GM21529 (cell line): ENCODE measurements at regions not wholly inside any gene's neighbourhood (a gene's known extent, or its start where the extent isn't known, plus 50 kb on each side); places are given as distances from the start of the nearest gene placed in this dataset.
"Not testable (repeated sequence)": the region's sequence is repeated elsewhere in the genome, so short reads cannot be mapped to it uniquely, and the experiment has no call there.

ENCODE experiments used
- ATAC-seq: cut with Tn5 transposase; IDR thresholded peaks from one replicate; pipeline ENCODE4 v1.9.1; 2021; ENCODE audit not compliant: unreplicated experiment

DNA sequence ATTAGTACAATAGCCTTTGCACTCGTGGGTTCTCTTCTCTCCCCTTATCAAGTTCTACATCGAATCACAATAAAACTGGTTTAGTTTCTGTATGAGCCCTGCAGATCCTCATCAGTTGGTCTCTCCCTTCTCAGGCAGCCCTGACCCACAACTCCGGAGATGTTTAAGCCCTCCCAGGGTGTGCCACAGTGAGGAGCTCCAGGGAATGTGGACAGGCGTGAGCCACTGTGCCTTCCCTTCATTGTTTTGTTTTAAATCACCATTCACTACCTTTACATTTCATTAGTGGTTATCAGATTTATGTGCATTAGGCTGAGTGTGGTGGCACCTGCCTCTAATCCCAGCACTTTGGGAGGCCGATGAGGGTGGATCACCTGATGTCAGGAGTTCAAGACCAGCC, 133.2 kb downstream of the LARP7 start:
- ATAC-seq: no peak

DNA sequence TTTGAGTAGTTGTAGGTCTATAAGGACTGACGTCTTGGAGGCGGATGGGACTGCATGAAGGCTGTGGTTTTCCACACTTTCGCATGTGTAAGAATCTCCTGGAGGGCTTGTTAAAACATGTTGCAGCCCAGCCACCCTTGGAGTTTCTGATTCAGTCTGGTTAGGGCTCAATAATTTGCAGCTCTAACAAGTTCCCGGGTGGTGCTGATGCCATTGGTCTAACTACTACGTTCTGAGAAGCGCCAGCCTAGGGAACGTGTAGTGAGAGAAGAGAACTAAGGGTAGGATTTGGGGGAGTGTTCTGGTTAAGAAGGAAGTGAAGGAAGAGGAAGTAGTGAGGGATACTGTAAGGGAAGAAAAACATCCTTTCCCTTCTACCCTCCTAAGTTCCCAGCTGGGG, 138.9 kb downstream of the LARP7 start:
- no peak for ATAC-seq

DNA sequence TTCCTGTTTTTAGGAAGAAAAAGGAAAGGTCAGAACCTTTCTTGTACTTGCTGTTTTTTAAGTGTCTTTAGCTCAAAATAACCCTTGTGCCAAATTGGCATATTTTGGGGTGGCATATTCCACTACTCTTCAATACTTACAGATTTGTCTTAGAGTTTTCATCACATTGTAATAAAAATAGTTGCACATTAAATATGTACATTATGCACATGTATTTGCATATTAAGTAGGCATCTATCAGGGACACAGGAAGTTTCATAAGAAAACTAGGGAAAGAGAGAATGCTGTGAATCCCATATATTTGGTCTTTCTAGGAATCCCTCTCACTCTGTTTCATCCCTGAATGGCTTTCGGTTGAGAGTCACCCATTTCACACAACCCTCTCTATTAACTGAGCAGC, 139.6 kb downstream of the LARP7 start:
- ATAC-seq: no peak

DNA sequence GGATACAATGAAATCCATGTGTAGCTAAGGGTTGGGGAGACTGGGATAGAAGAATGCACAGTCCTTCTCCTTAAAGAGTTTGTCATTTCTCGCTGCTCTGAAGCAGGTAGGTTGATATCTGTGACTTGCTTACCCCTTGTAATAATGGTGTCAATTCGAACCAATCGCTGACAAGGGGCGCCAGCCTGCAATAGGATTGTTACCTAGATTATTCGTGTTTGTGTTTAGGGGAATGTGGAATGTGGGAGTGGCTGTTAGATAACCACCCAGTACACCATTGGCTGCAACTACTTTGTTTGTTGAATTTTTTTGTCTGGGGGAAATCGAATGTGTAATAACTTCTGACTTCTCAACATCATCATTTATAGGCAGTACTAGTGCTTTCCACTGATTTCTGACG, 141.6 kb downstream of the LARP7 start:
- ATAC-seq: no peak

DNA sequence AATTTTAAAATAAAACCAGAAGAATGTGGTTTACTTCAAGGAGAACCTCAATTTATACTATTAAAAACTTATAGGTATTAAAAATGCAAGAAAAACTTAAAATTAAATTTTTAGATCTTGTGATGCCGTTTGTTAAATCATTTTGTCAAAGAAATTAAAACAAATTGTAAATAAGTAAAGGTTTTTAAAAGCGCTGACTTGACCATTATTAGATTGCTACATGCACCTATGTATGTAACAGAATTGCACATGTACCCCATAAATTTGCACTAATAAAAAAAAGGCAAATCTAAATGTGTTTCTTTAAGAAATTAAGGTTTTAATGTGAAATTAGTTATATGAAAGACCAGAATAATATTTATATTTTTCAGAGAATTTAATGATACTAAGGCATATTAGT, 156.1 kb downstream of the LARP7 start:
- no peak for ATAC-seq

DNA sequence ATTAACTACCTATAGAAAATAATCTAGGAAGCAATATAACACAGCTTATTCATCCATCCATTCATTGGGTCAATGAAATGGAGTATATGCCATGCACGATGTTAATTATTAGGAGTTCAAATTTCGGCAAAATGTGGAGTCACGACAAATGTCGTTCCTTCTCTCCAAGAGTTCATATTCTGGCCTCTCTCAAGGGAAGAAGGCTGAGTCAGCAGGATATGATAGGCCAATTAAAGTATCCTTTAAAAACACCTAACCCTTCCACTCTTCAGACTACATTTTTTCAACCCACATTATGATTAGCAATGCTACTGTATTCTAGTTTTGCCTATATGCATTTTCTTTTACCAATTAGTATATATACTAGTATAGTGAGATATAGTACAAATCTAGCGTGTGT, 163.1 kb downstream of the LARP7 start:
- no peak for ATAC-seq

DNA sequence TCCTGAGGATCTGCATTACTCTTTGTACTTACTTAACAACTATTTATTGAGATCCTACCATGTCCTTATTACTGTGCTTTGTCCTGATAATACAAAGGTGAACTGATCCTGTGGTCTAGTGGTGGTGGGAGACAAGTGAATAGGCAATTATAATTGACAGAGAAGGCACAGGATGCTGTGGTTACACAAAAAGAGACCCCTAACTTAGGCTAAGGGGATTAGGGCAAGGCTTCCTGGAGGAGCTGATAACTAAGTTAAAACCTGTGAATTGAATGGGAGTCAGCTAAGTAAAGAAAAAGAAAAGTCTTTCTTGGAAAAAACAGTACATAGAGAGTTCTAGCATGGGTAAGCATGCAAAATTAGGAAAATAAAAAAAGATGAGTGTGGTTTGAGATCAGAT, 164.4 kb downstream of the LARP7 start:
- no peak for ATAC-seq

DNA sequence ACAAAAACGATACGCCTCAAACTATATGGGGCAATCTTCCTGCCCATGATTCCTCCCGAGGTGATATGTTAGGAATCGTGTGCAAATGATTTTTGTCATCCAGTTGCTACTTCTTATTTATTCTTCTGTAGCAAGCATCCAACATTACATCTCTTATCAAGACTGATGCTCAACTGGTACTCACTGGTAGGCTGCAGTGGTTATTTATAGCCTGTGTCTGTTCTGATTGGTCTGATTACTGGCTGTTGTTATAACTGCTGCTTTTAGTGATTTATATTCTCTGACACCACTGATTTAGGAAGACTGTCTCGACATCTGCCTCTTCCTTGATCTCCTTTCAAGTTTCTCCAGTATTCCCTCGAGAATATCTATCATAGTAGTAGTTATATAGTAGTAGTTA, 165.8 kb downstream of the LARP7 start:
- ATAC-seq: no peak

DNA sequence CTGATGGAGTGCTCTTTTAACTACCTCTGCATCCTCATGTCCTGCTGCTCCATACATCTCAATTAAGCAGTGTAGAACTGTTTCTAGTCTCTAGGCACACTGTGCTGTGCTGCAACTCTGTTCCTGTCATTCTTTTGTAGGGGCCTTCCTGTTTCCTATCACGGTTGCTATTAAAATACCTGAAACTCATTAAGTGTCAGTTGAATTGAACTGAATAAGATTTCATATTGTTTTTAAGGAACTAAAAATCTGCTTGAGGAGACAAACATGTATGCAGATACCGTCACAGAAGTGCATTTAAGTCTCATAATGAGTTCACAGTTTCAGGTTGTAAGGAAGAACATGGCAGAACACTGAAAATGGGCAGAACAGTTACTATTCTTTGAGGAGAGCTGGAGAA, 170.1 kb downstream of the LARP7 start:
- ATAC-seq: peak; percentile 90

DNA sequence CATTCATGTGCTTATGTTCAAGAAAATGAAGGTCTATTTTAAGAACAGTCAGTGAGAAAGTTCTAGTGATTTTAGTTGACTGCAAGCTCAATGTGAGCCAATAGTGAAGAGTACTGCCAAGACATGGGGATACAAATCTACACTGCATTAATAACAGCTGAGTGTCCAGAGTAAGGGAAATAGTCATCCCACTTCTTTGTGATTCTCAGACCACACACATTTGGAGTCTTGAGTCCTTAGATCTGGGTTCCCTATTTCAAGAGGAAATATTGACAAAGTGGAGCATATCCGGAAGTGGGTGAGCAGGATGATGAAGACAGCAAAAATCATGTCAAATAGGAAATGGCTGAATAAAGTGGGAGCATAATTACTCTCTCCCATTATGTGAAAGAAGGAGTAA, 171.1 kb downstream of the LARP7 start:
- ATAC-seq: no peak

DNA sequence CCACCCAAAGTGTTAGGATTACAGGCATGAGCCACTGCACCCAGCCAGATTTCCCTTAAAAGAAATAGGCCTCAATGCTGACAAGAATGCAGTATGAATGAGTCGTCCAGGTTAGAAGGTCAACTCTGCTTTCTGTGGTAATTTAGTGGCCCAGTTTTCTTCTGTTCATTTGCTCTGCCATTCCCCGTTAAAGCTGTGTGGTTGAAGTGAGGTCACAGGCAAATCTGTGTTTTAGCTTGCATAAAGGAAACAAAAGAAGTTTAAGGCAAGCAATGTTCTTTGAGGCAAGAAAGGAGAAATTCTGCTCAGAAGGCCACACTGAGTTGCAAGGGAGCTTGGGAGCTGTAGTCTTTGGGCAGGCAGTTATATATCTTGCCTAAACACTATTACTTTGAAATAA, 176.8 kb downstream of the LARP7 start:
- peak; percentile 32 for ATAC-seq

DNA sequence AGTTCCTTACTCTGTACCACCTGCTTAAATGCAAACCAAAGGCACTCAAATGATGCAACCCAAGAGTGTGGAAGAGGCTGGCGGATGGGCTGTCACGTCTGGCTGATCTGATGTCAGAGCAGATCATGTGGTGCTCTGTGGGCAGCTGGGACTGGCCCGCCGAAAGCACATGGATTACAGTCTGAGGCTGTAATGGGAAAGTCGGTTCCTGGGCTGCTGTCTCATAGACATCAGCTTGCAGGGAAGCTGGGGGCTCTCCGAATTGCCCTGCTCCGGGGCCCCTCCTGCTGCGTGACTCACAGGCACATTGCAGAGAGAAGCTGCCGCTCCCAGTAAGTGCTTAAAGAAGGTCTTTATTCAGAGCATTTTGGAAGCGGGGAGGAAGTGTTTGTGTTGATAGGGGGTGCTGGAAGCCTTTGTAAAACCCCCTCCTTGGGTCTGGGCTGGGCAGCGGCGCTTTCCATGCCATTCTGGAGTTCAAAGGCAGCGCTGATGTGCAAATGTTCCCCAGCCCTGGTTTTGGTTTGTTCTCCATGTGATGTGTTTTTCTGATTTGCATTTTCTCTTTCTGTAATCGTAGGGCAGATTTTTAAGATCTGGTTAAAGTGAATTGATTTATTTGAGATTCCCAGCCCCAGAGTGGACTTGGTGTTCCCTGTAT, 181.1 kb downstream of the LARP7 start:
- ATAC-seq: peak; percentile 96

DNA sequence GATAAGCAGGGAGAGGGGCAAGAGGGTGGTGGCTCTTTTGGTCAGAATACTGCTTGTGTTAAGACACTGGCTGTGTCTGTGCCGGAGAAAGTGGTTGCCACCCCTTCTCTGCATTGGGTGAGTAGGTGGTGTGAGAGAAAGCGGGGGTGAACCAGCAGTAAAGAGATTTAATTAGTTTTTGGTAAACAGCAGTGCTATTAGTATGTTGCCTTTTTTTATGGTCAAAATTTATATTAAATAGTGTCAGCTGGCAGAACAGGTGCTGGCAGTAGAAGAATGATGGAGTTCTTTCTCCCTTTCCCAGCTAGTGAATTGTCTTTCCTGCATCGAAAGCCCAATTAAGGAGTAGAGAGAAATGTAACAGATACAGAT, 181.6 kb downstream of the LARP7 start:
- ATAC-seq: peak; percentile 32

DNA sequence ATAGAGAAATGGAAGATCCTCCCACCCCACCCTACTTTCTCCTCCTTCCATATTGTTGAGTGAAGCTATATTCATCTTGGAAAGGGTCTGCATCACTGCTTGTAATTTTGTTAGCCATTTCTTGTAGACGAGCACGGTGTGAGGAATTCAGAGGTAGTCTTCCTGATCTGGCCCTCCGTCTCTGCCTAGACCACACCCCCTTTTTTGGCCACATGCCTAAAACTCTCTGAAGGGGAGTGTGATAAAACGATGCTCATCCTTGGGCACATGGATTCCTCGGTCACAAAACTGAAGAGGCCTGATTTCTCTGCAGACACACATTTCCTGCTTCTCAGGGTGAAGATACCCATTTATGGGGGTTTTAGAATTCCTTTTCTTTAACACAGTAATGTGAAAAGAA, 182.8 kb downstream of the LARP7 start:
- ATAC-seq: no peak

DNA sequence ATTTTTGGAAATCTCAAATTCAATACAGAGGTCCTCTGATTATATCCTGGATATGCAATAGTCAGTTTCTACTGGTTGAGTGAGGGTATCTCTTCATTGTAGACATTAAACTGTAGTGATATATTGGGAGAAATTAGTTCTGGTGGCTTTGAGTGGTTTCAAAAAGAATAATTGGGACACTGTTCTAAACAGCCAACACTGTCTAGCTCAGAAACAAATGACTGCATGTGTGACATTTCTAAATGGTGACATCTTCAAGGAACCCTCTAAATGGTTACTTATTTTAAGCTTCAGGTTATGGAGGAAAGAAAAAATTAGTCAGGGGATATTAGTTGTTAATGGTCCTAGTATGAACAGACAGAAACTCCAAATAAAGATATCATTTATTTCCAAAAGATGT, 186.2 kb downstream of the LARP7 start:
- no peak for ATAC-seq

DNA sequence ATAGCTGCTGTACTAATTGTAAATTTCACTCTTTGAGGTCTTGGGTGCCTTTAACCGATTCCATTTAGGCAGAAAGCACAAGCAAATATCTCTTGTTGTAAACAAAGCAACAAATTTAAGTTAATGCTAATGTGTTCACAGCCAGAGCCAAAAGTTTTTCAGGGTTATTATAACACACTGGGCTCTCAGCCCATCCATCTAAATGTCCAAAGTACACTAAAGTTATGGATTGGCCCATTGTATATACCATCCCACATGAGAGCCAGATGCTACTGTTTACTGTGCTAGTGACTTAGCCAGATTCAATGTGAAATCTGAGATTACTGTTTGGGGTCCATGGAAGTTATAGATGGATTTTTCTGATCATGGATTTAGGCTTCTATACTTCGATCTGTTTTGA, 186.7 kb downstream of the LARP7 start:
- ATAC-seq: no peak

DNA sequence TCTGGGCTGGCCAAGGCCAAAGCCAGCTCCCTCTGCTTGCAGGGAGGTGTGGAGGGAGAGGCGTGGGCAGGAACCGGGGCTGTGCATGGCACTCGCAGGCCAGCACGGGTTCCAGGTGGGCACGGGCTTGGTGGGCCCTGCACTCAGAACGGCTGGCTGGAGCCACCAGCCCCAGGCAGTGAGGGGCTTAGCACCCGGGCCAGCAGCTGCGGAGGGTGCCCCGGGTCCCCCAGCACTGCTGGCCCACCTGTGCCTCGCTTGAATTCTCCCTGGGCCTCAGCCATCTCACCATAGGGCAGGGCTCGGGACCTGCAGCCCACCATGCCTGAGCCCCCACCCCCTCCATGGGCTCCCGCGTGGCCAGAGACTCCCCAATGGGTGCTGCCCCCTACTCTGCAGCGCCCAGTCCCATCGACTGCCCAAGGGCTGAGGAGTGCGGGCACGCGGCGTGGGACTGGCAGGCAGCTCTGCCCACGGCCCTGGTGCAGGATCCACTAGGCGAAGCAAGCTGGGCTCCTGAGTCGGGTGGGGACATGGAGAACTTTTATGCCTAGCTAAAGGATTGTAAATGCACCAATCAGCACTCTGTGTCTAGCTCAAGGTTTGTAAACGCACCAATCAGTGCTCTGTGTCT, 193.9 kb downstream of the LARP7 start:
- ATAC-seq: no peak

DNA sequence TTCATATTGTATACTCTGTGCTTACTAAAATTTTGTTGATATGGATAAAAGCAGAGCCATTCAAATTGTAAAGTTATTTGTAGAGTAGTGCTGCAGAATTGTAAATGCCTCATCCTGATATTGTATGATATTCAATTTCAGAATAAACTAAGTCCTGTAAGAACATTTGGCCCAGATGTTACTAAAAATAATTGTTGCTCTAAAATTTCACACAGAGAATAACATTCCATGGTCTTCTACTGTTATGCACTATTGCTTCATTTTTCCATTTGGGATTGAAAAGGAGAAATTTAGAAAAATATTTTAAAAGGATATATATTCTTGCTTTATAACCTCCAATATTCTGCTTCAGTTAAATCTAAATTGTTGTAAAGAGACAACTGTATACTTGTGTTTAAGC, 195.6 kb downstream of the LARP7 start:
- no peak for ATAC-seq

DNA sequence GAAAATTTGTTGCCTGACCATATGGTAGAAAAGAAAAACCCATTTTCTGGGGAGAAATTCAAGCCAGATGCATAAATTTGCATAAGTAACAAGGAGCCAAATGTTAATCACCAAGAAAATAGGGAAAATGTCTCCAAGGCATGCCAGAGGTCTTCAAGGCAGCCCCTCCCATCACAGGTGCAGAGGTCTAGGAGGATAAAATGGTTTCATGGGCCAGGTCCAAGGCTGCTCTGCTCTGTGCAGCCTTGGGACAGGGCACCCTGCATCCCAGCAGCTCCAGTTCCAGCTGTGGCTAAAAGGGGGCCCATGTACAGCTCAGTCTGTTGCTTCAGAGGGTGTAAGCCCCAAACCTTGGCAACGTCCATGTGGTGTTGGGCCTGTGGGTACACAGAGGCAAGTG, 200.0 kb downstream of the LARP7 start:
- ATAC-seq: no peak

DNA sequence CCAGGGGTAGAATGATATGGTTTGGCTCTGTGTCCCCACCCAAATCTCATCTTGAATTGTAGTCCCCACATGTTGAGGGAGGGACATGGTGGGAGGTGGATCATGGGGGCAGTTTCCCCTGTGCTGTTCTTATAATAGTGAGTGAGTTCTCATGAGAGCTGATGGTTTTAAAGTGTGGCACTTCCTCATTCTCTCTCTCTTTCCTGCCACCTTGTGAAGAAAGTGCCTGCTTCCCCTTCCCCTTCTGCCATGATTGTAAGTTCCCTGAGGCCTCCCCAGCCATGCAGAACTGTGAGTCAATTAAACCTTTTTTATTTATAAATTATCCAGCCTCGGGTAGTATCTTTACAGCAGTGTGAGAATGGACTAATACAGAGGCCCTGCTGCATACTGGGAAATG, 201.1 kb downstream of the LARP7 start:
- not testable (repeated sequence) for ATAC-seq

DNA sequence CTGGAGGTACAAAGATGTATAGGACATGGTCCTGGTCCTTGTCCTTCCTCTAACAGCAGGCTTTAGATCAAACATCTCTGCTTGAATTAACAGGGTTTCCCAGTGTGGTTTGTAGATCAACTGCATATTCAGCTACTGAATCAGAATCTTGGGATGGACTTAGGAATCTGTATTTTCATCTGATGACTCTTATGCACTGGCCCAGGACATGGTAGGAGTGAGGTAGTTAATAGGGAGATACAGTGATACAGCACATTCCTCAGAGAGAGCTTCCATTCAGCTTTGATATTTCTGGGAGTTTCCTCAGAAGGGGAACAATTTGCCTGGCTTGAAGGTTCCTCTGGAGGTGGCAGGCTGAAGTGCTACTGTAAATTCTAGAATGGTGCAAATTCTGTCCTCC, 203.1 kb downstream of the LARP7 start:
- no peak for ATAC-seq

DNA sequence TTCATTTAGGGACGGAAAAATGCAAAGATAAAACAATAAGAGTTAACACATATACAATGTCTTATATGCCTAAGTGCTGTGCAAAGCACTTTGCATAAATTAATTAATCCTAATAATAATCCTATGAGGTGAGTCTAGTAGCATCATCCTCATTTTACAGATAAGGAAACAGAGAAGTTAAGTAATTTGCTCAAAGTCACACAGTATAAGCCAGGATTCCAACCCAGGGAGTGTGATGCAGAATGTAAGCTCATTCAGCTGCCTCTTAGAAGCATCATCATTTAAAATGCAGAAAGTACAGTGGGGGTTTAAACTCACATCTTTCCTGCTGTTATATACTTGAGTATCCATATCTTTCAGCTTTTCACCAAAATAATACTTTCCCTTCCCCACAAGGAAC, 203.7 kb downstream of the LARP7 start:
- ATAC-seq: no peak

DNA sequence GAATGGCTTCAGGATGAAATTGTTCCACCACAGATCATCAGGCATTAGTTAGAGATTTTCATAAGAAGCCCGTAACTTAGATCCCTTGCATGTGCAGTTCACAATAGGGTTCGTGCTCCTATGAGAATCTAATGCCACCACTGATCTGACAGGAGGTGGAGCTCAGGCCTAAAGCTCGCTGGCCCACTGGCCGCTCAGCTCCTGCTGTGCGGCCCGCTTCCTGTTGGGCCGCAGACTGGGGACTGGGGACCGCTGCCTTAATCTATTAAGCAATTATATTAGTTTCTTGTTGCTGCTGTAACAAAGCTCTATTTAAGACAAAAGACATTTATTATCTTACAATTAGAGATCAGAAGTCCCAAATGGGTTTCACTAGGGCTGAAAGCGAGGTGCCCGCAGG, 205.6 kb downstream of the LARP7 start:
- ATAC-seq: no peak
